ENCODE measurements at regions not wholly inside any gene's neighbourhood (a gene's known extent, or its start where the extent isn't known, plus 50 kb on each side); places are given as distances from the start of the nearest gene placed in this dataset.

GRCh38 chr15:47493357-47494247, 223.7 kb upstream of the SEMA6D start:
- H3F3A ChIP-seq (ENCODE audit: control insufficient read depth, insufficient read depth) = no peaks in the 10 kb centered on the region
- no peaks in the 10 kb centered on the region for H3K79me2 ChIP-seq (ENCODE audit: control insufficient read depth, low read length)
- no peaks in the 10 kb centered on the region for H3K36me3 ChIP-seq (ENCODE audit: control insufficient read depth, low read length)
- no peaks in the 10 kb centered on the region for H3K4me1 ChIP-seq (ENCODE audit: control insufficient read depth, low read length)
- H3K4me2 ChIP-seq (ENCODE audit: low read length) = no peak overlapping the region
- H3K9me3 ChIP-seq (ENCODE audit: control insufficient read depth, insufficient read depth, low read length) = no peaks in the 10 kb centered on the region
- H4K20me1 ChIP-seq (ENCODE audit: control insufficient read depth, insufficient read depth, low read depth, low read length) = no peaks in the 10 kb centered on the region
- H3K27me3 ChIP-seq (ENCODE audit: control insufficient read depth, low read length) = no peaks in the 10 kb centered on the region
- TF ChIP-seq CTCF (IDR thresholded peaks at IDR 0.05; ENCODE audit: low read depth, low read length, poor library complexity, severe bottlenecking) (no peak), EZH2phosphoT487 (IDR thresholded peaks at IDR 0.05; ENCODE audit: borderline replicate concordance, low read length) (no peak)
- H3K9me2 ChIP-seq (replicated peaks; ENCODE audit: control insufficient read depth, low read length) = no peaks in the 10 kb centered on the region
- H3K27ac ChIP-seq (ENCODE audit: low read depth, low read length) = no peak overlapping the region
- no peak overlapping the region for H3K4me3 ChIP-seq (ENCODE audit: low read length)

- no peaks in the 10 kb centered on the region for H3K4me1 ChIP-seq (ENCODE audit: control insufficient read depth, low read length)
- no peaks in the 10 kb centered on the region for H4K20me1 ChIP-seq (ENCODE audit: control insufficient read depth, insufficient read depth, low read depth, low read length)
- no peaks in the 10 kb centered on the region for H3K27me3 ChIP-seq (ENCODE audit: control insufficient read depth, low read length)
- no peak overlapping the region for H3K4me3 ChIP-seq (ENCODE audit: low read length)
- no peaks in the 10 kb centered on the region for H3K36me3 ChIP-seq (ENCODE audit: control insufficient read depth, low read length)
- no peaks in the 10 kb centered on the region for H3K9me2 ChIP-seq (replicated peaks; ENCODE audit: control insufficient read depth, low read length)
- H3K4me2 ChIP-seq (ENCODE audit: low read length) = no peak overlapping the region
- TF ChIP-seq CTCF (IDR thresholded peaks at IDR 0.05; ENCODE audit: low read depth, low read length, poor library complexity, severe bottlenecking) (no peak), EZH2phosphoT487 (IDR thresholded peaks at IDR 0.05; ENCODE audit: borderline replicate concordance, low read length) (no peak)
- no peaks in the 10 kb centered on the region for H3K9me3 ChIP-seq (ENCODE audit: control insufficient read depth, insufficient read depth, low read length)
- no peak overlapping the region for H3K27ac ChIP-seq (ENCODE audit: low read depth, low read length)
- H3K79me2 ChIP-seq (ENCODE audit: control insufficient read depth, low read length) = no peaks in the 10 kb centered on the region
- H3F3A ChIP-seq (ENCODE audit: control insufficient read depth, insufficient read depth) = no peaks in the 10 kb centered on the region
These were observed 220.7 kb upstream of the SEMA6D start for GRCh38 chr15:47496343-47497185.

- H3K4me3 ChIP-seq (ENCODE audit: low read length) = no peak overlapping the region
- H3F3A ChIP-seq (ENCODE audit: control insufficient read depth, insufficient read depth) = no peaks in the 10 kb centered on the region
- no peaks in the 10 kb centered on the region for H4K20me1 ChIP-seq (ENCODE audit: control insufficient read depth, insufficient read depth, low read depth, low read length)
- no peak for TF ChIP-seq EZH2phosphoT487 (IDR thresholded peaks at IDR 0.05; ENCODE audit: borderline replicate concordance, low read length)
- H3K9me3 ChIP-seq (ENCODE audit: control insufficient read depth, insufficient read depth, low read length) = no peaks in the 10 kb centered on the region
- H3K27ac ChIP-seq (ENCODE audit: low read depth, low read length) = no peak overlapping the region
- H3K4me2 ChIP-seq (ENCODE audit: low read length) = no peak overlapping the region
- no peaks in the 10 kb centered on the region for H3K27me3 ChIP-seq (ENCODE audit: control insufficient read depth, low read length)
- H3K4me1 ChIP-seq (ENCODE audit: control insufficient read depth, low read length) = no peaks in the 10 kb centered on the region
- H3K79me2 ChIP-seq (ENCODE audit: control insufficient read depth, low read length) = no peaks in the 10 kb centered on the region
- no peaks in the 10 kb centered on the region for H3K36me3 ChIP-seq (ENCODE audit: control insufficient read depth, low read length)
- H3K9me2 ChIP-seq (replicated peaks; ENCODE audit: control insufficient read depth, low read length) = no peaks in the 10 kb centered on the region
These were observed 216.5 kb upstream of the SEMA6D start for GRCh38 chr15:47500842-47501241.
